GM20000 (cell line): ENCODE measurements at regions not wholly inside any gene's neighbourhood (a gene's known extent, or its start where the extent isn't known, plus 50 kb on each side); places are given as distances from the start of the nearest gene placed in this dataset.

Experiments
- DNase-seq: peaks from one replicate; pipeline ENCODE4 v3.0.0; 2012; ENCODE audit warnings: low spot score
- TF ChIP-seq, protein P1 (sequence below): IDR thresholded peaks from 2 replicates; pipeline ENCODE4 v1.5.1; 2012; ENCODE audit warnings: mild to moderate bottlenecking, control low read depth; ENCODE audit errors: extremely low read depth, missing control alignments

DNA sequence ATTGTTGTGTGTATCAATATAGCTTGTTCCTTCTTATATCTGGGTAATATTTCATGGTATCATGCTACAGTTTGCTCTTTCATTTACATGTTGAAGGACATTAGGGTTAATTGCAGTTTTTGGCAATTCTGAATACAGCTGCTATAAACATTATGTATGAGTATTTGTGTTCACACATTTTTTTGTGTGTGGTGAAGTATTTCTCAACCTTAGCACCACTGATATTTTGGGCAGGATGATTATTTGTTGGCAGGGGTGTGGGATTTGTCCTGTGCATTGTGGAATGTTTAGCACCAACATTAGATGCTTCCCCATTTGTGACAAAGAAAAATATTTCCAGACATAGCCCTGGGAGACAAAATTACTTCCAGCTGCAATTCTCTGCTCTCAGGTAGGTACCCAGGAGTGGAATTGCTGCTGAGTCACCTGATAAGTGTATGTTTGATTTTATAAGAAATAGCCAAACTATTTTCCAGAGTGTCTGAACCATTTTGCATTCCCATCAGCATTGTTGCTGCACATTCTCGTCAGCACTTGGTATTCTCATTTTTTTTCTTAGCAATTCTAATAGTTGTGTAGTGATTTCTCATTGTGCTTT lies 128.2 kb downstream of the SNX19 start:
- DNase-seq, result no peak
- TF ChIP-seq, protein P1, sequence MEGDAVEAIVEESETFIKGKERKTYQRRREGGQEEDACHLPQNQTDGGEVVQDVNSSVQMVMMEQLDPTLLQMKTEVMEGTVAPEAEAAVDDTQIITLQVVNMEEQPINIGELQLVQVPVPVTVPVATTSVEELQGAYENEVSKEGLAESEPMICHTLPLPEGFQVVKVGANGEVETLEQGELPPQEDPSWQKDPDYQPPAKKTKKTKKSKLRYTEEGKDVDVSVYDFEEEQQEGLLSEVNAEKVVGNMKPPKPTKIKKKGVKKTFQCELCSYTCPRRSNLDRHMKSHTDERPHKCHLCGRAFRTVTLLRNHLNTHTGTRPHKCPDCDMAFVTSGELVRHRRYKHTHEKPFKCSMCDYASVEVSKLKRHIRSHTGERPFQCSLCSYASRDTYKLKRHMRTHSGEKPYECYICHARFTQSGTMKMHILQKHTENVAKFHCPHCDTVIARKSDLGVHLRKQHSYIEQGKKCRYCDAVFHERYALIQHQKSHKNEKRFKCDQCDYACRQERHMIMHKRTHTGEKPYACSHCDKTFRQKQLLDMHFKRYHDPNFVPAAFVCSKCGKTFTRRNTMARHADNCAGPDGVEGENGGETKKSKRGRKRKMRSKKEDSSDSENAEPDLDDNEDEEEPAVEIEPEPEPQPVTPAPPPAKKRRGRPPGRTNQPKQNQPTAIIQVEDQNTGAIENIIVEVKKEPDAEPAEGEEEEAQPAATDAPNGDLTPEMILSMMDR, result no peak

DNA sequence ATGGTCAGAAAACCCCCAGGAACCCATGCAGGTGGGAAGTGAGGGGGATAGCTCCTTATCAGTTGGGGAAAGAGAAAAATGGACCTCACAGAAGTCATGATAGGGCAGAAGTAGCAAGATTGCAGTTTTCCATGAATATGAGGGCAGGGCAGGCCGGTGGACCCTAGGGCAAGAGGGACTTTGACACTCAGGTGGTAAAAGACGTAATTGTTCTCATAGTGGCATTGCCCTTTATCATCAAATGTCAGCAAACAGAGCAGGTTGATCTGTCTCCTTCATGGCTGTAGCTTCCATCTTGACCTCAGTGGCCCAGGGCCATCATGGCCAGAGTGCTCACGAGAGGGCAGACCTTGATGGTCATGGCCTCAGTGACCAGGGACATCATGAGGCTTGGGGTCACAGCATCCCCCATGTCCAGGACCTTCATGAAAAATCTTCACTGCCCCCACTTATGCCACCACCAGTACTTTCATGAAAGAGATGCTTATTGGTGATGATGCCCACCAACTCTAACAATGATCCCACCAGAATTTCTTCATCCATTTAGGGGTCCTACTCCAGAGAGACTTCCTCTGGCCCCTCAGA lies 127.1 kb downstream of the SNX19 start:
- DNase-seq, result no peak

DNA sequence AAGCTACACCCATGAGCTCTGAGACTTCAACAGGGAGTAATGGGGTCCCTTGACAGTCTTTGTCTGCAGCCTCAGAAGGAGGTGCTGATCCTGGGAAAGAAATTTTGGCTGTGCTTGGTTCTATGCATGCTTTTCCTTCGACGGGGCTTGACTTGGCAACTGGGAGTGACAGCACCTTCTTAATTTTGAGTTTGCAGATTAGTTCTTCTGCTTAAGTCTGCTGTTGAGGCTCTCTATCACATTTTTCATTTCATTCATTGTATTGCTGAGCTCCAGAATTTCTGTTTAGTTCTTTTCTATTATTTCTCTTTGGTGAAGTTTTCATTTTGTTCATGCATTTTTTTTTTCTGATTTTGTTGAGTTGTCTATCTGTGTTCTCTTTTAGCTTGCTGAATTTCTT lies 125.6 kb downstream of the SNX19 start:
- TF ChIP-seq, protein P1, result no peak
- no peak for DNase-seq

More for the DNA sequence above, 127.1 kb downstream of the SNX19 start:
- TF ChIP-seq, protein P1, result no peak

DNA sequence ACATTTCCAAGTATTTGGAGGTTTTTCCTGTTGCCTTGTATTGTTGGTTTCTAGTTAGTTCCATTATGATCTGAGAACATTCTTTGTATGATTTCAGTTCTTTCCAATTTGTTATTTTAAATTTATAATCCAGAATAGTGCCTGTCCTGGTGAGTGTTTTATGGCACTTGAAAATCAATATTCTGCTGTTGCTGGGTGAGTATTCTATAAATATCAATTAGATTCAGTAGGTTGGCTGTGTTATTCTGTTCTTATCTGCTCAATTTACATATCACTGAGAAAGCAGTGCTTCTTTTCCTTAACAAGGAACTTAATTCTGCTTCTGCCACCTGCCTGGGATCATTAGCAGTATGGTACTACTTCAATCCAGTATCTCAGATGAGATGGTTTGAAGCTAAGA lies 123.5 kb downstream of the SNX19 start:
- TF ChIP-seq, protein P1, result no peak

DNA sequence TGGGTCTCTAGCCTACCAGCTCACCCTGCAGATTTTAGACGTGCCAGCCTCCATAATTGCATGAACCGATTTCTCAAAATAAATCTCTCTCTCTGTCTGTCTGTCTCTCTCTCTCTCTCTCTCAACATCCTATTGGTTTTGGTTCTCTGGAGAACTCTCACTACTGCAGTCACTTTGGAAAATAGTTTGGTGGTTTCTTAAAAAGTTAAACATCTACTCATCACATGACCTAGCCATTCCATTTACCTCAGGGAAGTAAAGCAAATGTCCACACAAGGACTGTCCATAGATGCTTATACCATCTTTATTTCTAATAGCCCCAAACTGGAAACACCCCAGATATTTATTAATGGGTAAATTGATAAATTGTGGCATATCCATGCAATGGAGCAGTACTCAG lies 119.5 kb downstream of the SNX19 start:
- TF ChIP-seq, protein P1, result no peak
- DNase-seq, result no peak

More for the DNA sequence above, 123.5 kb downstream of the SNX19 start:
- no peak for DNase-seq

DNA sequence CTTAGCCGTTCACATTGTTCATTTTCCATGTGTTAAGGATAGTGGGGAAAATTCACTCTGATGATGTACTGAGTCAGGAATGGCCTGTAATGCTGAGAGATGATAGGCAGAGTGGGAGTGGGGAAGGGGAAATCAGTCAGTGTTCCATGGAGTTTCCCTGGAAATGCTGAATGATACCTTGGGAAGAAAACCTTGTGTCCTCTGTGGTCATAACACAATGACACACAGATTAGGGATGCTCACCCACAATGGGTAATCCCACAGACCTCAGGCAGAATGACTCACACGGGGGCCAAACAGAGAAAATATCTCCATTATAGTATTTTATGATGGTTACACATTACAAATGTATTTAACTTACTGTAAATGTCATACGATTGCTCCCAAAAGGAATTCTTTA lies 118.0 kb downstream of the SNX19 start:
- DNase-seq, result no peak
- TF ChIP-seq, protein P1, result no peak

DNA sequence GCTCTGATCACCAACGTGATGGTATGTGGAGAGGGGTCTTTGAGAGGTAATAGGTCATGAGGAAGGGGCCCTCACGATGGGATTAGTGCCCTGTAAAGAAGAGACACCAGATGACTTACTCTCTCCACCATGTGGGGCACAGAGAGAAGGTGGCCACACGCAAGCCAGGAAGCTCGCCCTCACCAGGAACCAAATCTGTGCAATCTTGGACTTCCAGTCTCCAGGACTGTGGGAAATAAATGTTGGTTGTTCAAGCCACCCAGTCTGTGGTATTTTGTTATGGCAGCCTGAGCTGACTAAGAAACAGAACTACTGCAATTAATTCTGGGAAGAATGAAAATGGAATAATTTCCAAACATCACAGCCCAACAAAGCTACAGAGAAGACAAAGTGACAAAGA lies 117.5 kb downstream of the SNX19 start:
- no peak for DNase-seq
- TF ChIP-seq, protein P1, result no peak
